ENCODE measurements at regions not wholly inside any gene's neighbourhood (a gene's known extent, or its start where the extent isn't known, plus 50 kb on each side); places are given as distances from the start of the nearest gene placed in this dataset.

- DNase-seq: peak in 2 of 3 donors; percentile 1 to 4
- H3K27ac ChIP-seq (ENCODE audit: low read depth in 1 of 2, low read length in 1 of 2): no peak overlapping the region
- peaks cover 0 to 5% (median 0%) of the 10 kb centered on the region in 4 donors for H3K9me3 ChIP-seq (ENCODE audit: control insufficient read depth in 4 of 4, insufficient read depth in 3 of 4, low read length in 3 of 4)
- TF ChIP-seq CTCF (IDR thresholded peaks at IDR 0.05; ENCODE audit: control extremely low read depth, extremely low read depth): no peak
- no peak for ATAC-seq (ENCODE audit: insufficient read depth, low FRiP score)
- no peaks in the 10 kb centered on the region for H3K36me3 ChIP-seq (ENCODE audit: control insufficient read depth in 4 of 4, insufficient read depth in 4 of 4, low read length in 4 of 4)
- H3K9ac ChIP-seq (ENCODE audit: insufficient read depth in 1 of 2, low read length in 2 of 2): no peak overlapping the region
- peaks cover 0 to 9% (median 0%) of the 10 kb centered on the region in 3 donors for H3K27me3 ChIP-seq (ENCODE audit: control insufficient read depth in 3 of 3, insufficient read depth in 3 of 3, low read length in 2 of 3)
- no peak overlapping the region for H3K4me3 ChIP-seq
- no peaks in the 10 kb centered on the region for H3K4me1 ChIP-seq (ENCODE audit: control insufficient read depth in 5 of 5, insufficient read depth in 5 of 5, low read length in 5 of 5)
Observed at GRCh38 chrX:23552303-23552702, 115.0 kb upstream of the PRDX4 start.

GRCh38 chrX:23554304-23554703 is 113.0 kb upstream of the PRDX4 start:
- peak in 2 of 3 donors; percentile 58 to 69 for DNase-seq

GRCh38 chrX:23557070-23557469 is 110.2 kb upstream of the PRDX4 start:
- no peak for TF ChIP-seq CTCF (IDR thresholded peaks at IDR 0.05; ENCODE audit: control extremely low read depth, extremely low read depth)
- no peak for DNase-seq
- Histone ChIP-seq H3K27me3 (ENCODE audit: control insufficient read depth in 3 of 3, insufficient read depth in 3 of 3, low read length in 2 of 3) (peaks cover 0 to 9% (median 0%) of the 10 kb centered on the region in 3 donors), H3K27ac (ENCODE audit: low read depth in 1 of 2, low read length in 1 of 2) (no peak overlapping the region), H3K36me3 (ENCODE audit: control insufficient read depth in 4 of 4, insufficient read depth in 4 of 4, low read length in 4 of 4) (no peaks in the 10 kb centered on the region), H3K4me3 (no peak overlapping the region), H3K4me1 (ENCODE audit: control insufficient read depth in 5 of 5, insufficient read depth in 5 of 5, low read length in 5 of 5) (no peaks in the 10 kb centered on the region), H3K9ac (ENCODE audit: insufficient read depth in 1 of 2, low read length in 2 of 2) (no peak overlapping the region), H3K9me3 (ENCODE audit: control insufficient read depth in 4 of 4, insufficient read depth in 3 of 4, low read length in 3 of 4) (peaks cover 0 to 9% (median 2%) of the 10 kb centered on the region in 4 donors)
- no peak for ATAC-seq (ENCODE audit: insufficient read depth, low FRiP score)
- 78 to 82% methylated on average over 5 of the region's 5 CpGs for WGBS, 2 donors

More at GRCh38 chrX:23554304-23554703, 113.0 kb upstream of the PRDX4 start:
- 9 to 12% methylated on average over 3 of the region's 3 CpGs for WGBS, 2 donors
- Histone ChIP-seq H3K36me3 (ENCODE audit: control insufficient read depth in 4 of 4, insufficient read depth in 4 of 4, low read length in 4 of 4) (no peaks in the 10 kb centered on the region), H3K27me3 (ENCODE audit: control insufficient read depth in 3 of 3, insufficient read depth in 3 of 3, low read length in 2 of 3) (peaks cover 0 to 9% (median 0%) of the 10 kb centered on the region in 3 donors), H3K4me1 (ENCODE audit: control insufficient read depth in 5 of 5, insufficient read depth in 5 of 5, low read length in 5 of 5) (no peaks in the 10 kb centered on the region), H3K9ac (ENCODE audit: insufficient read depth in 1 of 2, low read length in 2 of 2) (no peak overlapping the region), H3K9me3 (ENCODE audit: control insufficient read depth in 4 of 4, insufficient read depth in 3 of 4, low read length in 3 of 4) (peaks cover 0 to 5% (median 2%) of the 10 kb centered on the region in 4 donors), H3K27ac (ENCODE audit: low read depth in 1 of 2, low read length in 1 of 2) (no peak overlapping the region), H3K4me3 (no peak overlapping the region)
- ATAC-seq (ENCODE audit: insufficient read depth, low FRiP score): no peak
- TF ChIP-seq CTCF (IDR thresholded peaks at IDR 0.05; ENCODE audit: control extremely low read depth, extremely low read depth): no peak

GRCh38 chrX:23559975-23560374 is 107.3 kb upstream of the PRDX4 start:
- Histone ChIP-seq H3K4me1 (ENCODE audit: control insufficient read depth in 5 of 5, insufficient read depth in 5 of 5, low read length in 5 of 5) (no peaks in the 10 kb centered on the region), H3K27ac (ENCODE audit: low read depth in 1 of 2, low read length in 1 of 2) (no peak overlapping the region), H3K9me3 (ENCODE audit: control insufficient read depth in 4 of 4, insufficient read depth in 3 of 4, low read length in 3 of 4) (peaks cover 0 to 9% (median 2%) of the 10 kb centered on the region in 4 donors), H3K27me3 (ENCODE audit: control insufficient read depth in 3 of 3, insufficient read depth in 3 of 3, low read length in 2 of 3) (peaks cover 0 to 4% (median 0%) of the 10 kb centered on the region in 3 donors), H3K36me3 (ENCODE audit: control insufficient read depth in 4 of 4, insufficient read depth in 4 of 4, low read length in 4 of 4) (no peaks in the 10 kb centered on the region), H3K9ac (ENCODE audit: insufficient read depth in 1 of 2, low read length in 2 of 2) (no peak overlapping the region), H3K4me3 (no peak overlapping the region)
- TF ChIP-seq CTCF (IDR thresholded peaks at IDR 0.05; ENCODE audit: control extremely low read depth, extremely low read depth): no peak
- DNase-seq: no peak
- ATAC-seq (ENCODE audit: insufficient read depth, low FRiP score): no peak
- WGBS, 2 donors: 66 to 94% methylated on average over 1 of the region's 1 CpG
